ENCODE measurements at regions not wholly inside any gene's neighbourhood (a gene's known extent, or its start where the extent isn't known, plus 50 kb on each side); places are given as distances from the start of the nearest gene placed in this dataset.

GRCh38 chr3:94292151-94292550, 229.3 kb downstream of the NSUN3 start:
- no peaks in the 10 kb centered on the region for H3K36me3 ChIP-seq (ENCODE audit: control insufficient read depth, insufficient read depth, low read length)
- no peaks in the 10 kb centered on the region for H3K27me3 ChIP-seq (ENCODE audit: control insufficient read depth, insufficient read depth, low read length)
- TF ChIP-seq CTCF (IDR thresholded peaks at IDR 0.05; ENCODE audit: insufficient read depth, low read length, poor library complexity, severe bottlenecking), result no peak
- H3K4me3 ChIP-seq (ENCODE audit: low read depth, low read length), result no peak overlapping the region
- no peak for DNase-seq (ENCODE audit: low read depth)

GRCh38 chr3:94293793-94294195, 230.9 kb downstream of the NSUN3 start:
- H3K27me3 ChIP-seq (ENCODE audit: control insufficient read depth, insufficient read depth, low read length), result no peaks in the 10 kb centered on the region
- no peak overlapping the region for H3K4me3 ChIP-seq (ENCODE audit: low read depth, low read length)
- H3K36me3 ChIP-seq (ENCODE audit: control insufficient read depth, insufficient read depth, low read length), result no peaks in the 10 kb centered on the region
- TF ChIP-seq CTCF (IDR thresholded peaks at IDR 0.05; ENCODE audit: insufficient read depth, low read length, poor library complexity, severe bottlenecking), result no peak
- peak; percentile 29 for DNase-seq (ENCODE audit: low read depth)

GRCh38 chr3:94294806-94295205, 231.9 kb downstream of the NSUN3 start:
- TF ChIP-seq CTCF (IDR thresholded peaks at IDR 0.05; ENCODE audit: insufficient read depth, low read length, poor library complexity, severe bottlenecking), result no peak
- Histone ChIP-seq H3K36me3 (ENCODE audit: control insufficient read depth, insufficient read depth, low read length) (no peaks in the 10 kb centered on the region), H3K27me3 (ENCODE audit: control insufficient read depth, insufficient read depth, low read length) (no peaks in the 10 kb centered on the region), H3K4me3 (ENCODE audit: low read depth, low read length) (no peak overlapping the region)
- no peak for DNase-seq (ENCODE audit: low read depth)

GRCh38 chr3:94299716-94300115, 236.9 kb downstream of the NSUN3 start:
- Histone ChIP-seq H3K27me3 (ENCODE audit: control insufficient read depth, insufficient read depth, low read length) (no peaks in the 10 kb centered on the region), H3K4me3 (ENCODE audit: low read depth, low read length) (no peak overlapping the region), H3K36me3 (ENCODE audit: control insufficient read depth, insufficient read depth, low read length) (no peaks in the 10 kb centered on the region)
- no peak for TF ChIP-seq CTCF (IDR thresholded peaks at IDR 0.05; ENCODE audit: insufficient read depth, low read length, poor library complexity, severe bottlenecking)
- DNase-seq (ENCODE audit: low read depth), result no peak

- H3K27me3 ChIP-seq (ENCODE audit: control insufficient read depth, insufficient read depth, low read length), result no peaks in the 10 kb centered on the region
- DNase-seq (ENCODE audit: low read depth), result no peak
- no peak overlapping the region for H3K4me3 ChIP-seq (ENCODE audit: low read depth, low read length)
- TF ChIP-seq CTCF (IDR thresholded peaks at IDR 0.05; ENCODE audit: insufficient read depth, low read length, poor library complexity, severe bottlenecking), result no peak
- H3K36me3 ChIP-seq (ENCODE audit: control insufficient read depth, insufficient read depth, low read length), result no peaks in the 10 kb centered on the region
Observed at GRCh38 chr3:94301366-94301765, 238.5 kb downstream of the NSUN3 start.

GRCh38 chr3:94303266-94303665, 240.4 kb downstream of the NSUN3 start:
- H3K36me3 ChIP-seq (ENCODE audit: control insufficient read depth, insufficient read depth, low read length), result no peaks in the 10 kb centered on the region
- H3K4me3 ChIP-seq (ENCODE audit: low read depth, low read length), result no peak overlapping the region
- no peak for DNase-seq (ENCODE audit: low read depth)
- no peak for TF ChIP-seq CTCF (IDR thresholded peaks at IDR 0.05; ENCODE audit: insufficient read depth, low read length, poor library complexity, severe bottlenecking)
- H3K27me3 ChIP-seq (ENCODE audit: control insufficient read depth, insufficient read depth, low read length), result no peaks in the 10 kb centered on the region

Data from kidney epithelial cell (primary cell).